Omental fat pad (tissue), 3 donors: ENCODE measurements at regions not wholly inside any gene's neighbourhood (a gene's known extent, or its start where the extent isn't known, plus 50 kb on each side); places are given as distances from the start of the nearest gene placed in this dataset.

Source experiments
- ATAC-seq: fragments of 150-250 bp; one replicate; pipeline ENCODE4 v1.9.1; 2016; ENCODE audit warnings: mild to moderate bottlenecking, moderate library complexity; ENCODE audit not compliant: low FRiP score
- DNase-seq: peaks from one replicate; pipeline ENCODE4 v3.0.0-alpha.2; 2019; ENCODE audit warnings: low spot score
- CTCF ChIP-seq, 3 donors: fragments of 450-650 bp; IDR thresholded peaks; one replicate each; pipeline ENCODE4 v1.5.1; 2016 to 2017; ENCODE audit warnings: antibody characterized with exemption in 3 of 3, mild to moderate bottlenecking in 3 of 3, moderate library complexity in 2 of 3

GRCh38 chr11:82270870-82271269 lies 462.8 kb downstream of the FAM181B start:
- TF ChIP-seq CTCF (IDR thresholded peaks at IDR 0.05) = no peak
- ATAC-seq (no peak), DNase-seq (no peak)

GRCh38 chr11:82268627-82269026 lies 465.0 kb downstream of the FAM181B start:
- DNase-seq (no peak), ATAC-seq (no peak)
- TF ChIP-seq CTCF (IDR thresholded peaks at IDR 0.05) = no peak

GRCh38 chr11:82267186-82267585 lies 466.5 kb downstream of the FAM181B start:
- ATAC-seq = no peak
- no peak for TF ChIP-seq CTCF (IDR thresholded peaks at IDR 0.05)
- DNase-seq = no peak

- DNase-seq = no peak
- no peak for TF ChIP-seq CTCF (IDR thresholded peaks at IDR 0.05)
Observed at GRCh38 chr11:82261367-82261766, 472.3 kb downstream of the FAM181B start.

GRCh38 chr11:82250047-82250446 lies 483.6 kb downstream of the FAM181B start:
- no peak for DNase-seq
- no peak for TF ChIP-seq CTCF (IDR thresholded peaks at IDR 0.05)
- no peak for ATAC-seq

More at GRCh38 chr11:82261367-82261766, 472.3 kb downstream of the FAM181B start:
- no peak for ATAC-seq

GRCh38 chr11:82246926-82247325 lies 486.7 kb downstream of the FAM181B start:
- no peak for DNase-seq
- no peak for ATAC-seq
- no peak for TF ChIP-seq CTCF (IDR thresholded peaks at IDR 0.05)

GRCh38 chr11:82239498-82239897 lies 494.2 kb downstream of the FAM181B start:
- TF ChIP-seq CTCF (IDR thresholded peaks at IDR 0.05) = no peak
- no peak for DNase-seq
- ATAC-seq = no peak
